IMR-90 (cell line): ENCODE measurements at regions not wholly inside any gene's neighbourhood (a gene's known extent, or its start where the extent isn't known, plus 50 kb on each side); places are given as distances from the start of the nearest gene placed in this dataset.

Experiments
- ATAC-seq: fragments of 200-7000 bp; cut with Tn5 transposase; 2 replicates; pipeline ENCODE4 v1.9.1; 2020; ENCODE audit warnings: low read depth, mild to moderate bottlenecking, moderate library complexity
- BruUV-seq: library from RNA; stranded (reverse); fragments of 400-500 nt; replicated peaks from 2 replicates; lab custom pipeline; 2021; lab: Mats Ljungman, UMichigan
- CTCF ChIA-PET: fragments of 300-600 bp; formaldehyde crosslinking; extraction: SDS; loops from one replicate; lab custom pipeline; 2021; ENCODE audit warnings: antibody characterized with exemption; lab: Yijun Ruan, JAX
- POLR2A ChIA-PET: fragments of 300-600 bp; sonication (Branson Sonifier 250); formaldehyde crosslinking; loops from one replicate; lab custom pipeline; 2022; ENCODE audit warnings: antibody characterized with exemption; ENCODE audit not compliant: unreplicated experiment; lab: Charles Lee
- DNase-seq: peaks from one replicate; pipeline ENCODE4 v3.0.0; 2013
- H2AFZ ChIP-seq: replicated peaks from 2 replicates; pipeline ENCODE3; 2013; ENCODE audit warnings: low read length, mild to moderate bottlenecking; ENCODE audit not compliant: poor library complexity
- H2AK5ac ChIP-seq: 2 replicates; pipeline ENCODE4 v1.6.1; 2013; ENCODE audit warnings: low read depth, low read length, inconsistent platforms
- H2AK9ac ChIP-seq: replicated peaks from 2 replicates; pipeline ENCODE3; 2013; ENCODE audit warnings: mild to moderate bottlenecking, low read depth, low read length, moderate library complexity; ENCODE audit not compliant: poor library complexity
- H2BK120ac ChIP-seq: 2 replicates; pipeline ENCODE4 v1.6.1; 2013; ENCODE audit warnings: low read depth, low read length, inconsistent platforms
- H2BK15ac ChIP-seq: 3 replicates; pipeline ENCODE4 v1.6.1; 2013; ENCODE audit warnings: low read depth, low read length, inconsistent platforms
- H2BK20ac ChIP-seq: 2 replicates; pipeline ENCODE4 v1.6.1; 2013; ENCODE audit warnings: low read depth, mild to moderate bottlenecking, inconsistent platforms, low read length, moderate library complexity
- H2BK5ac ChIP-seq: 2 replicates; pipeline ENCODE4 v1.6.1; 2013; ENCODE audit warnings: mild to moderate bottlenecking, low read depth, low read length, inconsistent platforms; ENCODE audit not compliant: poor library complexity, severe bottlenecking
- H3K14ac ChIP-seq: replicated peaks from 2 replicates; pipeline ENCODE4 v1.6.1; 2013; ENCODE audit warnings: low read depth, low read length, inconsistent platforms
- H3K18ac ChIP-seq: 2 replicates; pipeline ENCODE4 v1.6.1; 2013; ENCODE audit warnings: low read depth, low read length, control low read depth
- H3K23ac ChIP-seq: 2 replicates; pipeline ENCODE4 v1.6.1; 2013; ENCODE audit warnings: low read depth, low read length, inconsistent platforms
- H3K27ac ChIP-seq: 2 replicates; pipeline ENCODE4 v1.5.1; 2013; ENCODE audit warnings: mild to moderate bottlenecking, control low read depth, low read length; ENCODE audit not compliant: insufficient read depth
- H3K27me3 ChIP-seq: 2 replicates; pipeline ENCODE4 v1.6.1; 2013; ENCODE audit warnings: low read length; ENCODE audit not compliant: control insufficient read depth, insufficient read depth
- H3K36me3 ChIP-seq: 2 replicates; pipeline ENCODE4 v1.6.1; 2013; ENCODE audit warnings: low read length, mixed read lengths; ENCODE audit not compliant: control insufficient read depth, insufficient read depth
- H3K4ac ChIP-seq: 2 replicates; pipeline ENCODE4 v1.6.1; 2013; ENCODE audit warnings: low read depth, low read length, inconsistent platforms
- H3K4me1 ChIP-seq: 2 replicates; pipeline ENCODE4 v1.6.1; 2013; ENCODE audit warnings: low read length, mixed read lengths; ENCODE audit not compliant: control insufficient read depth, insufficient read depth
- H3K4me2 ChIP-seq: 2 replicates; pipeline ENCODE4 v1.6.1; 2013; ENCODE audit warnings: low read depth, mild to moderate bottlenecking, control low read depth, low read length, moderate library complexity
- H3K4me3 ChIP-seq: 2 replicates; pipeline ENCODE4 v1.5.1; 2013; ENCODE audit warnings: low read depth, mild to moderate bottlenecking, control low read depth, low read length, moderate library complexity; ENCODE audit not compliant: insufficient read depth
- H3K56ac ChIP-seq: 2 replicates; pipeline ENCODE4 v1.6.1; 2013; ENCODE audit warnings: low read length, inconsistent platforms; ENCODE audit not compliant: insufficient read depth; ENCODE audit errors: extremely low read depth
- H3K79me1 ChIP-seq, 2 experiments: 2 replicates each; pipeline ENCODE4 v1.6.1; 2013; ENCODE audit warnings: low read length in 2 of 2, inconsistent platforms in 1 of 2, low read depth in 1 of 2
- H3K9ac ChIP-seq: 2 replicates; pipeline ENCODE4 v1.6.1; 2013; ENCODE audit warnings: low read depth, low read length, control low read depth
- H3K9me1 ChIP-seq: 2 replicates; pipeline ENCODE4 v1.6.1; 2013; ENCODE audit warnings: low read length, inconsistent platforms; ENCODE audit not compliant: insufficient read depth
- H3K9me3 ChIP-seq: 2 replicates; pipeline ENCODE4 v1.6.1; 2013; ENCODE audit warnings: low read length; ENCODE audit not compliant: control insufficient read depth, insufficient read depth
- H4K20me1 ChIP-seq: 2 replicates; pipeline ENCODE4 v1.6.1; 2013; ENCODE audit warnings: low read length, inconsistent platforms; ENCODE audit not compliant: insufficient read depth
- H4K5ac ChIP-seq: 2 replicates; pipeline ENCODE4 v1.6.1; 2013; ENCODE audit warnings: mild to moderate bottlenecking, low read depth, low read length, control low read depth
- H4K8ac ChIP-seq, 2 experiments: 2 replicates each; pipeline ENCODE4 v1.6.1; 2013; ENCODE audit warnings: low read depth in 2 of 2, low read length in 2 of 2, control low read depth in 1 of 2, inconsistent platforms in 1 of 2
- H4K91ac ChIP-seq: 2 replicates; pipeline ENCODE4 v1.6.1; 2013; ENCODE audit warnings: low read depth, low read length, inconsistent platforms; ENCODE audit not compliant: insufficient read depth
- BHLHE40 ChIP-seq: fragments of 150-350 bp; IDR thresholded peaks from 2 replicates; pipeline ENCODE4 v1.6.1; 2016; ENCODE audit warnings: mild to moderate bottlenecking, low read depth, low read length
- CEBPB ChIP-seq: IDR thresholded peaks from 2 replicates; pipeline ENCODE4 v1.6.1; 2012; ENCODE audit warnings: low read depth, low read length, improper control_type of control experiment
- NFE2L2 ChIP-seq: fragments of 150-350 bp; IDR thresholded peaks from 2 replicates; pipeline ENCODE4 v1.6.1; 2016; ENCODE audit warnings: low read depth, mild to moderate bottlenecking, low read length
- POLR2A ChIP-seq: IDR thresholded peaks from 2 replicates; pipeline ENCODE4 v1.6.1; 2012; ENCODE audit warnings: mild to moderate bottlenecking, low read depth, low read length
- RCOR1 ChIP-seq: IDR thresholded peaks from 2 replicates; pipeline ENCODE4 v1.6.1; 2012; ENCODE audit warnings: mild to moderate bottlenecking, low read length, improper control_type of control experiment; ENCODE audit not compliant: insufficient replicate concordance
- RFX5 ChIP-seq: IDR thresholded peaks from 2 replicates; pipeline ENCODE4 v1.8.0; 2012; ENCODE audit warnings: low read depth, mild to moderate bottlenecking, low read length, moderate library complexity
- USF2 ChIP-seq: fragments of 150-350 bp; IDR thresholded peaks from 2 replicates; pipeline ENCODE4 v1.6.1; 2017; ENCODE audit warnings: mild to moderate bottlenecking, antibody characterized with exemption, low read length, low read depth
- WGBS, 2 experiments: methylation state at CpG; one replicate each; pipeline versions ENCODE4 v1.1.5 to v1.1.7; 2013; ENCODE audit warnings: missing lambda C conversion rate in 2 of 2; ENCODE audit not compliant: insufficient read length in 1 of 2; ENCODE audit errors: extremely low coverage in 2 of 2; 5-methylcytosine and 5-hydroxymethylcytosine counted together
- dilution Hi-C: fragments of 300-500 bp; cut with HindIII; formaldehyde crosslinking; loops from one replicate; pipeline ENCODE4 v1.14.3; 2018; ENCODE audit warnings: low sequenced_read_pairs; ENCODE audit not compliant: unreplicated experiment
- in situ Hi-C: fragments of 300-500 bp; cut with MboI; formaldehyde crosslinking; loops from 3 replicates; pipeline ENCODE4 v1.14.3; 2019; ENCODE audit warnings: low sequenced_read_pairs, inconsistent platforms, mixed read lengths
- intact Hi-C: fragments of 100-400 bp; cut with micrococcal nuclease; formaldehyde crosslinking; loops from 2 replicates; pipeline ENCODE4 v1.10.0; 2022

DNA sequence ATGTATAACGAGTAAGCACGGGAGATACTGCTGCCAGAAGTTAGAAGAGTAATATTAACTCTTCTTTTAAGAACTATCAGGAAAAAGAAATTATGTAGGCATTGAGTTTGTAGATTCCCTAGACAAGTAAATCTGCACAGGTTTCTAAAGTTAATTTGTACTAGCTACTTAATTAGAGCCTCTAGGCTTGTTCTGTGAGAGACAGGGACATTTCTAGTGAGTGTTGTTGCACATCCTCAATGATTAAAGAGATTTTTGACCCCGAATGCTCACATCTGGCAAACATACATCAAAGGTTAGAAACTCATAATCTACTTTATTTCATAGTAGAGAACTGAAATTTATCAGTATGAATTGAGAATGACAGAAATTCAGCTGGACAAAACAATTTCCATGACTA, 669.0 kb upstream of the CDH7 start:
- POLR2A ChIA-PET: no interaction called here
- no CpG with 5 or more reads among the region's 3 CpGs for WGBS, 2 experiments
- no peak overlapping the region for H3K23ac ChIP-seq
- H3K14ac ChIP-seq: no peak overlapping the region
- no peak overlapping the region for H3K9ac ChIP-seq
- CTCF ChIA-PET: no interaction called here
- H2BK15ac ChIP-seq: no peak overlapping the region
- intact Hi-C loops (no loop called here), in situ Hi-C loops (no loop called here), dilution Hi-C loops (no loop called here)
- no peak overlapping the region for H3K56ac ChIP-seq
- no peaks in the 10 kb centered on the region for H3K79me1 ChIP-seq
- no peaks in the 10 kb centered on the region for H3K9me1 ChIP-seq
- H4K8ac ChIP-seq: no peak overlapping the region
- ATAC-seq: no peak
- no peak overlapping the region for H2AK9ac ChIP-seq
- H3K27me3 ChIP-seq: no peaks in the 10 kb centered on the region
- H3K4me3 ChIP-seq: no peak overlapping the region
- DNase-seq: no peak
- H3K4ac ChIP-seq: no peak overlapping the region
- H2AFZ ChIP-seq: no peak overlapping the region
- H3K27ac ChIP-seq: no peak overlapping the region
- no peak overlapping the region for H2BK120ac ChIP-seq
- no peak overlapping the region for H2AK5ac ChIP-seq
- no peak overlapping the region for H3K4me2 ChIP-seq
- no TSS peak for BruUV-seq
- no peak overlapping the region for H2BK20ac ChIP-seq
- no peaks in the 10 kb centered on the region for H3K36me3 ChIP-seq
- no peaks in the 10 kb centered on the region for H3K4me1 ChIP-seq
- TF ChIP-seq BHLHE40 (no peak), RFX5 (no peak), USF2 (no peak), POLR2A (no peak), RCOR1 (no peak), CEBPB (no peak), NFE2L2 (no peak)
- H4K20me1 ChIP-seq: no peaks in the 10 kb centered on the region
- H4K5ac ChIP-seq: no peak overlapping the region
- H2BK5ac ChIP-seq: no peak overlapping the region
- no peak overlapping the region for H4K91ac ChIP-seq
- H3K18ac ChIP-seq: no peak overlapping the region
- 0 out of 2 replicates have a peak, but pooled peaks cover 3% of the 10 kb centered on the region for H3K9me3 ChIP-seq
